HS-27A (cell line): ENCODE measurements at regions not wholly inside any gene's neighbourhood (a gene's known extent, or its start where the extent isn't known, plus 50 kb on each side); places are given as distances from the start of the nearest gene placed in this dataset.
A peak's percentile ranks its signal among the peaks of the same experiment; 100 is the strongest.

Experiments
- DNase-seq: peaks from one replicate; pipeline ENCODE4 v3.0.0-alpha.2; 2012; ENCODE audit warnings: low read depth, missing footprints

GRCh38 chr5:167753725-167754490 is 537.5 kb upstream of the WWC1 start:
- no peak for DNase-seq

- DNase-seq, result no peak
Measured at GRCh38 chr5:167754501-167755021, 536.9 kb upstream of the WWC1 start.

GRCh38 chr5:167755420-167755819 is 536.0 kb upstream of the WWC1 start:
- no peak for DNase-seq

GRCh38 chr5:167759057-167759821 is 532.2 kb upstream of the WWC1 start:
- DNase-seq, result no peak

- no peak for DNase-seq
Measured at GRCh38 chr5:167763772-167764171, 527.7 kb upstream of the WWC1 start.

GRCh38 chr5:167764641-167765289 is 526.7 kb upstream of the WWC1 start:
- no peak for DNase-seq

- no peak for DNase-seq
Measured at GRCh38 chr5:167765352-167765751, 526.1 kb upstream of the WWC1 start.

- DNase-seq, result no peak
Measured at GRCh38 chr5:167766957-167767356, 524.5 kb upstream of the WWC1 start.

- no peak for DNase-seq
Measured at GRCh38 chr5:167767795-167768194, 523.6 kb upstream of the WWC1 start.

- DNase-seq, result no peak
Measured at GRCh38 chr5:167769846-167770413, 521.5 kb upstream of the WWC1 start.

GRCh38 chr5:167770461-167770860 is 521.0 kb upstream of the WWC1 start:
- DNase-seq, result peak; percentile 77

GRCh38 chr5:167771571-167771970 is 519.9 kb upstream of the WWC1 start:
- no peak for DNase-seq

GRCh38 chr5:167773668-167774301 is 517.7 kb upstream of the WWC1 start:
- DNase-seq, result no peak

GRCh38 chr5:167777746-167778145 is 513.7 kb upstream of the WWC1 start:
- DNase-seq, result no peak

GRCh38 chr5:167778228-167778627 is 513.2 kb upstream of the WWC1 start:
- DNase-seq, result no peak

GRCh38 chr5:167779644-167780043 is 511.8 kb upstream of the WWC1 start:
- DNase-seq, result no peak

- DNase-seq, result no peak
Measured at GRCh38 chr5:167780177-167780576, 511.3 kb upstream of the WWC1 start.

- DNase-seq, result no peak
Measured at GRCh38 chr5:167783145-167783817, 508.2 kb upstream of the WWC1 start.

- DNase-seq, result no peak
Measured at GRCh38 chr5:167785106-167785505, 506.3 kb upstream of the WWC1 start.

- no peak for DNase-seq
Measured at GRCh38 chr5:167785901-167786300, 505.5 kb upstream of the WWC1 start.

GRCh38 chr5:167786871-167787578 is 504.4 kb upstream of the WWC1 start:
- no peak for DNase-seq
